HPDE6-E6E7 (cell line): ENCODE measurements at regions not wholly inside any gene's neighbourhood (a gene's known extent, or its start where the extent isn't known, plus 50 kb on each side); places are given as distances from the start of the nearest gene placed in this dataset.

ENCODE experiments used
- DNase-seq: peaks from one replicate; pipeline ENCODE4 v3.0.0; 2011; ENCODE audit warnings: missing footprints; ENCODE audit errors: extremely low spot score

GRCh38 chr2:58918141-58918540 lies 677.0 kb upstream of the FANCL start:
- DNase-seq: no peak

- DNase-seq: no peak
Observed at GRCh38 chr2:58917596-58917995, 676.5 kb upstream of the FANCL start.

GRCh38 chr2:58916063-58916462 lies 674.9 kb upstream of the FANCL start:
- DNase-seq: no peak

- no peak for DNase-seq
Observed at GRCh38 chr2:58914733-58915505, 673.8 kb upstream of the FANCL start.

GRCh38 chr2:58913082-58913726 lies 672.1 kb upstream of the FANCL start:
- DNase-seq: no peak

- DNase-seq: no peak
Observed at GRCh38 chr2:58911877-58912276, 670.8 kb upstream of the FANCL start.

- no peak for DNase-seq
Observed at GRCh38 chr2:58908501-58909154, 667.5 kb upstream of the FANCL start.

GRCh38 chr2:58907644-58908043 lies 666.5 kb upstream of the FANCL start:
- DNase-seq: no peak

GRCh38 chr2:58906081-58906645 lies 665.0 kb upstream of the FANCL start:
- DNase-seq: no peak

- DNase-seq: no peak
Observed at GRCh38 chr2:58904095-58904494, 663.0 kb upstream of the FANCL start.

- DNase-seq: no peak
Observed at GRCh38 chr2:58903427-58903826, 662.3 kb upstream of the FANCL start.

- DNase-seq: no peak
Observed at GRCh38 chr2:58900246-58901027, 659.3 kb upstream of the FANCL start.

- DNase-seq: no peak
Observed at GRCh38 chr2:58899692-58900091, 658.6 kb upstream of the FANCL start.

GRCh38 chr2:58896638-58897037 lies 655.5 kb upstream of the FANCL start:
- no peak for DNase-seq

- no peak for DNase-seq
Observed at GRCh38 chr2:58895857-58896256, 654.7 kb upstream of the FANCL start.

- no peak for DNase-seq
Observed at GRCh38 chr2:58893656-58894351, 652.7 kb upstream of the FANCL start.

- no peak for DNase-seq
Observed at GRCh38 chr2:58891828-58892377, 650.8 kb upstream of the FANCL start.

- no peak for DNase-seq
Observed at GRCh38 chr2:58890865-58891525, 649.9 kb upstream of the FANCL start.

GRCh38 chr2:58886009-58886408 lies 644.9 kb upstream of the FANCL start:
- no peak for DNase-seq

GRCh38 chr2:58879834-58880233 lies 638.7 kb upstream of the FANCL start:
- no peak for DNase-seq
